ENCODE measurements at regions not wholly inside any gene's neighbourhood (a gene's known extent, or its start where the extent isn't known, plus 50 kb on each side); places are given as distances from the start of the nearest gene placed in this dataset.

DNA sequence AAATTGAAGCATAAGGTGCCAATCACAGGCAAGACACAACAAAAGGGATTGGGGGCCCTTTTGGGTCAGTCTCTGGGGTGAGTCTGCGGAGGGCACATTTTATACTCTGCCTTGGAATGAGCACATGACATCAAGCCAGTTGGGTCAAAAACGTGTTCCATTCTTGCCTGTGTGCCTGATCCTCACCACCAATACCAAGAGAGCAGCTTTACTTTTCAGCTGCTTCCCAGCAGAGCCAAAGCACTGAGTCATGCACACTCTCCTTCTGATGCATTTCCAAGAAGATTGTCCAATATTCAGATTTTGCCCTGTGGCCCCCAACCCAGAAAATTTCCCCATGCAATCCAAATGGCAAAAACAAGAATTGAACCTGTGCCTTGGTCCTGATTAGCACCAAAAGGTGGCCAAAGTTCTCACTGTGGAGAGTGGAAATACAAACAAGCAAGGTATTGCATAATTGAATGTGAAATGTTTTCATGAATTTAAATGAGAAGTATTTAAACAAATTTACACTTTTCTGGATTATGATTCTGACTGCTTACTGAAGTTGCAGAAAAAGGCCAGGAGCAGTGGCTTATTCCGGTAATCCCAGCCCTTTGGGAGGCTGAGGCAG, 217.8 kb upstream of the SOX9 start:
- ChIA-PET CTCF (ENCODE audit: partially characterized antibody) (no interaction called here), POLR2A (ENCODE audit: partially characterized antibody) (no interaction called here)
- no peak overlapping the region for H3K27ac ChIP-seq (ENCODE audit: low read depth, low read length)
- no peaks in the 10 kb centered on the region for H3K23me2 ChIP-seq (ENCODE audit: low read depth, low read length)
- H3K4ac ChIP-seq (replicated peaks; ENCODE audit: insufficient read length, low read depth, low read length) = no peak overlapping the region
- no peak overlapping the region for H2AK5ac ChIP-seq (ENCODE audit: low read depth, low read length)
- H3K4me1 ChIP-seq (replicated peaks in 1 of 4; ENCODE audit: control insufficient read depth in 3 of 4, insufficient read depth in 4 of 4, low read length in 3 of 4) = no peaks in the 10 kb centered on the region
- no peak overlapping the region for H2AFZ ChIP-seq (ENCODE audit: low read length)
- no peak for DNase-seq (ENCODE audit: low read depth in 1 of 2, low spot score in 2 of 2)
- no peak overlapping the region for H4K5ac ChIP-seq (ENCODE audit: insufficient read length, low read depth, low read length)
- H3K79me1 ChIP-seq (ENCODE audit: low read depth, low read length) = no peaks in the 10 kb centered on the region
- H2BK5ac ChIP-seq (ENCODE audit: low read depth, low read length) = no peak overlapping the region
- 86% methylated on average over 3 of the region's 3 CpGs; no CpG with 5 or more reads in 1 of the 2 experiments for WGBS, 2 experiments (ENCODE audit: extremely low coverage in 1 of 2, insufficient coverage in 1 of 2, insufficient read length in 1 of 2, insufficient replicate concordance in 2 of 2, low coverage in 1 of 2, low lambda C conversion rate in 2 of 2, missing lambda C conversion rate in 1 of 2)
- no peak overlapping the region for H3K56ac ChIP-seq (replicated peaks; ENCODE audit: insufficient read length, low read depth, low read length)
- H3K4me2 ChIP-seq (ENCODE audit: insufficient read depth in 1 of 2, low read depth in 2 of 2, low read length in 2 of 2) = no peak overlapping the region
- no peak overlapping the region for H3K18ac ChIP-seq (ENCODE audit: extremely low read depth, low read length)
- no peak overlapping the region for H2BK12ac ChIP-seq (ENCODE audit: low read depth, low read length)
- FAIRE-seq = no peak
- no peak overlapping the region for H3K23ac ChIP-seq (ENCODE audit: insufficient read length)
- H3K27me3 ChIP-seq (replicated peaks in 1 of 4; ENCODE audit: control insufficient read depth in 3 of 4, extremely low read depth in 1 of 4, insufficient read depth in 3 of 4, low read length in 3 of 4) = no peaks in the 10 kb centered on the region; a peak in 1 of 7 replicates
- H4K20me1 ChIP-seq (replicated peaks in 1 of 2; ENCODE audit: control insufficient read depth in 1 of 2, insufficient read depth in 2 of 2, low read length in 2 of 2) = no peaks in the 10 kb centered on the region
- no peak overlapping the region for H4K8ac ChIP-seq (ENCODE audit: extremely low read depth, insufficient read depth, low read length)
- H3K79me2 ChIP-seq (ENCODE audit: control insufficient read depth in 1 of 2, insufficient read depth in 2 of 2, low read length in 2 of 2) = no peaks in the 10 kb centered on the region
- H3K4me3 ChIP-seq (ENCODE audit: extremely low read depth in 1 of 4, insufficient read depth in 2 of 4, low read depth in 3 of 4, low read length in 4 of 4) = no peak overlapping the region
- no peaks in the 10 kb centered on the region for H3K9me3 ChIP-seq (ENCODE audit: insufficient read depth in 2 of 2, low read depth in 1 of 2, low read length in 1 of 2)
- no peak overlapping the region for H2BK120ac ChIP-seq (replicated peaks; ENCODE audit: low read depth, low read length)
- H3K14ac ChIP-seq (ENCODE audit: insufficient read length) = no peak overlapping the region
- H2BK15ac ChIP-seq (ENCODE audit: low read length) = no peak overlapping the region
- no peak overlapping the region for H2BK20ac ChIP-seq (ENCODE audit: low read length)
- no peaks in the 10 kb centered on the region for H3K36me3 ChIP-seq (ENCODE audit: control insufficient read depth in 2 of 4, insufficient read depth in 4 of 4, low read length in 3 of 4)
- H4K91ac ChIP-seq (replicated peaks; ENCODE audit: insufficient read length, low read length) = no peak overlapping the region
- no peak overlapping the region for H3K9ac ChIP-seq (replicated peaks in 1 of 4; ENCODE audit: extremely low read depth in 1 of 4, low read depth in 3 of 4, low read length in 3 of 4)
- TF ChIP-seq POLR2AphosphoS5 (IDR thresholded peaks at IDR 0.05; ENCODE audit: low read depth, low read length) (no peak), JUND (IDR thresholded peaks at IDR 0.05; ENCODE audit: low read length) (no peak), SIN3A (conservative IDR thresholded peaks at IDR 0.05 in 1 of 2, IDR thresholded peaks at IDR 0.05 in 1 of 2; ENCODE audit: low read depth in 1 of 2, low read length in 2 of 2) (no peak), POU5F1 (IDR thresholded peaks at IDR 0.05; ENCODE audit: low read depth, low read length) (no peak), RNF2 (IDR thresholded peaks at IDR 0.05; ENCODE audit: borderline replicate concordance, low read depth, low read length, missing control alignments, poor library complexity, severe bottlenecking) (no peak), GABPA (IDR thresholded peaks at IDR 0.05; ENCODE audit: borderline replicate concordance, insufficient read depth, low read length) (no peak), CHD1 (IDR thresholded peaks at IDR 0.05; ENCODE audit: low read depth, low read length) (no peak), ASH2L (IDR thresholded peaks at IDR 0.05; ENCODE audit: low read length) (no peak), CTCF (IDR thresholded peaks at IDR 0.05; ENCODE audit: control extremely low read depth in 1 of 3, insufficient read depth in 1 of 3, low read depth in 1 of 3, low read length in 3 of 3) (no peak), SP4 (IDR thresholded peaks at IDR 0.05; ENCODE audit: low read length) (no peak)
- TF ChIP-seq, protein P1, sequence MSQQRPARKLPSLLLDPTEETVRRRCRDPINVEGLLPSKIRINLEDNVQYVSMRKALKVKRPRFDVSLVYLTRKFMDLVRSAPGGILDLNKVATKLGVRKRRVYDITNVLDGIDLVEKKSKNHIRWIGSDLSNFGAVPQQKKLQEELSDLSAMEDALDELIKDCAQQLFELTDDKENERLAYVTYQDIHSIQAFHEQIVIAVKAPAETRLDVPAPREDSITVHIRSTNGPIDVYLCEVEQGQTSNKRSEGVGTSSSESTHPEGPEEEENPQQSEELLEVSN (IDR thresholded peaks at IDR 0.05) = no peak
